NCI-H446 (cell line): ENCODE measurements at regions not wholly inside any gene's neighbourhood (a gene's known extent, or its start where the extent isn't known, plus 50 kb on each side); places are given as distances from the start of the nearest gene placed in this dataset.
"Not testable (repeated sequence)": the region's sequence is repeated elsewhere in the genome, so short reads cannot be mapped to it uniquely, and the experiment has no call there.

ENCODE experiments used
- DNase-seq, 2 experiments: peaks; one replicate each; lab custom pipeline; 2025; lab: John Stamatoyannopoulos, UW

DNA sequence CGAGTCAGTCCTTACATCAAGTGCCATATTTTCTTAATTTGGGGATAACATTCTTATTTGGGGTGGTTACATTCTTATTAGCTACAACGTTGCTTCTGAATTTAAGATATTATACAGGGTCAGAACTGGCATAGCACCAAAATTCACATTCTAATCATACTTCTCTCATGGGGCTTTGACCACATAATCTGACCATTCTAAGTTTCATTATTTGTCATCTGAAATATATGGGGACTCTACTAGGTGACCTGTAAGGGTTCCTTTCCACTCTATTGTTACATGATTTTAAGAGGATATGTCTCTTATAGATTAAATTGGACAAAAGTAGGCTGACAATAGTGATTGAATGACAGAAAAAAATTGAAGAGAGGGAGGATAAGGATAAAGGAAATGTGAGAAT lies 536.5 kb downstream of the KCTD12 start:
- no peak for DNase-seq

DNA sequence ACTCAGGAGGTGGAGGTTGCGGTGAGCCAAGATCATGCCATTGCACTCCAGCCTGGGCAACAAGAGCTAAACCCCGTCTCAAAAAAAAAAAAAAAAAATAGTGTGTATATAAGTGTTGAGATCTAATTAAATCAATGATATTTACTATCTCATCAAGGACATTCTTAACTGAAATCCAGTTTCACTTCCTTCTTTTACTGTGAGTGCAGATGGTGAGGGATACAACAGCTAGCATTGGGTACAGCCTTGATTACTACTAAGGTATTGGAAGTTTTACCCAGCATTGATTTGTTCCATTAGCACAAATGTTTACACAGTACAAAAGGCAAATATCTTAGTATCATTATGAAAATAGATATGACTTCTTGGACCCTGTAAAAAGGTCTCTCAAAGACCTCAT lies 546.6 kb downstream of the KCTD12 start:
- DNase-seq, result no peak

DNA sequence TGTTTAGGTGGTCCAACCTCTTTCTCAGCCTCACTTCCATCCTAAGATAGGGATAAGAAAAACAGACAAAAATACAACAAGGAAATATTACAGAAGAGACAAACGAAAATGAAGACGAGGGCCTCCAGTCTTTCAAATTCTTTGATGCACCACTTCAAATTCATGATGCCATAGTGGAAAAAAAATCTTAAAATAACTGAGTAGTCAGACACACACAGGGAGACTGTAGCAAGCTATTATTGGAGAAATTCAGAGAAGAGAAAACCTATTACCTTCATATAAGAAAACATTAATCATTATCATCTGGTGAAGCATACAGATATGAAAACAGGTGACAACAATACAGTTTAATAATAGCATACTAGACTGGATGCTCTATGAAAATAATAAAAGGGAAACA lies 548.2 kb downstream of the KCTD12 start:
- DNase-seq, result no peak

DNA sequence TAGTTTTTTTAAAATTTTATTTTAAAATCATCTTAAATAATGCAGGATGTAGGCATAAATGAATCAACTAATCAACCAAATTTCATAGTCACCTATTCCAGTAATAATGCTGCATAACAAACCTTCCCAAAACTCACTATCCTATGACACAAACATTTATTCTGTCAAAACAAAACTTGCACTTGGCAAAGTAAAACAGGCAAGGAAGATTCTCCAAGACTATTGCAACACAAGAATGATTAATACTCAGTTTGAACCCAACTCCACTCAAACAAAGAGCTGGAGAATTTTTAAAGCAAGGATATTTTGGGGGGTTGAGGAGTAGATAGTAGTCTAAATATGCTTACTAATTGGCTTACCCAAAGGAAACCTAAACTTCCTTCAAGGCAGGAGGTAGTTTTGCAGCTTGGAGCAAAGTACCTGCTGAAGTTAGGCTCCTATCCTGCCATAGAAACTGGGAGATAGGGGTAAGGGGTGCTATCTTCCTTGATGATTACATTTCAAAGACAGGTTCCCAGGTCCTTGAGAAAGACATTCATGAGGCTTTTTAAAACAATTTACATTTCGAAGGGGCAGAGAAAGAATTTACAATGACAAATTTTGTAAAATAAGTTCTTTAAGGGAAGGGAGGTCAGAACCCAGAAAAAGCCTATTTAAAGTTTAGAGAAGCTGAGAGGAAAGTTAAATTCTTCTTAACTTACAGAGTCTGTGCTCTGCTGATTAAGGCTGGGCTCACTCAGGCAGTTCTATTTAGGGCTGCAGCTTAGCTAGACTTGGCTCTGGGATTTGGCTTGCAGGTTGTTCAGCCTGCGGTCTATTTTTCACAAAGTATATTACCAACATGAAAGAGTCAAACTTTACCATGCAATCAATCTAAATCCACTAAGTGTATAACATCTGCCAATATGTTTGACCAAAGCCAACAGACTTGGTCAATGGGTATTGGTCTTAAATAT lies 549.0 kb downstream of the KCTD12 start:
- no peak for DNase-seq

DNA sequence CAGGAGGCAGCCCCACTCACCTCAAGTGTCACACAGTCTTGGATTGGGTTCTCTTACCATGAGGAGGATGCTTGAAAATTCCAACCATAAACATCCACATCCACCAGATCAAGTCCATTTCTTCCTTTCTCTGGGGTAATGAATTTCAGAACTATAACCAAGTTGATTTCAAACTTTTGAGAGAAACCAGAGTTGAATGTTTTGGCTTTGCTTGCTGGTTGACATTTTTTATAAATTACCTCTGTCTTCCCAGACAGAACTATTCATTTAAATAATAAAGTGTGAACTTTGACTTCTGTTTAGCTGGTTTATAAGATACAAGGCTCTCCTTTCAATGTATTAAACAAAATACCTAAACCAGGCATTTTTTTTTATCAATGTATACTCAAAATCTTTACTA lies 550.7 kb downstream of the KCTD12 start:
- no peak for DNase-seq

DNA sequence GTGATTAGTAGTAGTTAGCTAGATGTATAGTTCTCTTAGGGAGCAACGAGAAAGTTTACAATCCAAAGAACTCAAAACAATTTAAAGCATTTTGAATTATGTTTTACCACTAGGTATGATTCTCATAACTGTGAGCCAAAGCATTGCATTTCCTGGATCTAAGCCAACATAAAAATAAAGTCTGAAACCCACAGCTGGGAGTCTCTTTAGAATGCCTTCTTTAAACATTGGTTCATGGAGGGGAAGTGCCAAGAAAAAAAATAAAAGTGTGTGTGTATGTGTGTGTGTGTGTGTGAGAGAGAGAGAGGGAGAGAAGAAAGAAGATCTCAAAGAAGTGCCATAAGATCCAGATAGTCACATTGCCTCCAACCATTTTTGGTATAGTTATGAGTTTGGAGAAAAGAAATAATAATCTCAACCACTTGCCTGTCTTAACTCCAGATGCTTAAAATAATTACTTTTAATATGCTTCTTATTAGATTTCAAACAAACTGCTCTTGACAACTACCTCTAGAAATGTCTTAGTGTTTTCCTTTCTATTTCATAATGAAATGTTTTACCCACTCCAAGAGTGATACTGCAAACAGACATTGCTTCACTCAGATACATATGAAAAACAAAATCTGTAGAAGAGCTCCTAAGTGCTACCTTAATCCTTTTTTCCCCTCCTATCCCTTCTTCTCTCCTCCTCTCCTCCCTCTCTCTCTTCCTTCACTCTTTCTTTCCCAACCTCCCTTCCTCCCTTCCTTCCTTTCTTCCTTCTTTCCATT lies 554.1 kb downstream of the KCTD12 start:
- peak in 1 of 2 experiments; percentile 0 for DNase-seq

DNA sequence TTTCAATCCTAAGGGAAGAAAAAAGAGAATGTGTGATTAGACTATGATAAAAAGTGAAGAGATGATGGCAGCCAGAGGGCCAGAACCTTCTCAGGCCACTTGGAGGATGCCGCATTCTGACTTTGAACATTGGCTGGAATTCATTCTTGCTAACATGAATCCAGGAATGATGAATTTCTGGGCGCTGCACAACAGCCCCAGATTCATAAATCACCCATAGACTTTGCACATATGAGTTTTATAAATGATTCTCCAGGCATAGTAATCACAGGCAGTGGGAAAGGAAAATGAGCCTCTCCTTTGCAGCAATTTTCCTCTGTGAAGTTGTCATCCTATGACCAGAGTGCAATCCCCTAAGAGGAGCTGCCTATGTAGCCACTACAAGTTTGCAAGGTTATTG lies 555.4 kb downstream of the KCTD12 start:
- no peak for DNase-seq

DNA sequence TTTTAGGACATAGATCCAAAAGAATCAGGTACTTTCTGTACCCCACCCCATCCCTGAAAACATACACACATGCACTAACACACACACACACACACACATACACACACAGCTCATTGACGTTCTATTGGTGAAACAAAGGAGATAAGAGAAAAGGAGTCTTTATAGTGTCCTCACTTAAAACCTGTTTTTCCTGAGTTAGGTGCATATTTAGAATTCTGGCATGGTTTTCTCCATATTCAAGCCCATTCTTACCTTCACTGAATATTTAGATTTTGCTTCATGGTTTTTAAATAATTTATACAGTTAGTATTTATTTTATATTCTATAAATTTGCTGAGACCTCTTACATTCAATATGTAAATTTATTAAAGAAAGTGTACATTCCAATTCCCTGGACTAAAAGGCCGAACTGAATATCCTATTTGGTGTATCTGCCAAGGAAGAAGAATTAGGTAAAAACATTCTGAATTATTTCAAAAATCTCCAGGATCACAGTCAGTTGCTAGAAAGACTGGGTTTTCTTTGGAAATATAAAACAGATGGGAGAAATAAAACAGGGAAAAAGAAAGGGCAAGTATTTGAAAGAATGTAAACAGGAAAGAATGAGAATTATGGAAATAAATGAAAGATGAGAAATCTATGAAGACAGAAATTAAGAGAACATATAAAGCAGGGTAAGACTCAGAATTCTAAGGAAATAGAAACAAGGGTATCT lies 556.2 kb downstream of the KCTD12 start:
- DNase-seq, result no peak

DNA sequence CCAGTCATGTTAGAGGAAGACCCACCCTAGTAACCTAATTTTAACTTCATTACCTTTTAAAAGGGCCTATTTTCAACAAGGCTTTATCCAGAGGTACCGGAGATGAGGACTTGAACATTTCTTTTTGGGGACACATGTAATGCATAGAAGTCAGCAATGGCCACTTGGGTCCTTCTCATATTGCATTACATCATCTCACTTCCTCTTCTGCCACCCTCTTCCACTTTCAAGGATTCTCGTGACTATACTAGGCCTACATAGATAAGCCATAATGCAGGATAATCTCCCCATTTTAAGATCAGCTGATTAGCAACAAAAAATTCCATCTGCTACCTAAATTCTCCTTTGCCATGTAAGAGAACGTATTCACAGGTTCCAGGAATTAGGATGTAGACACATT lies 557.2 kb downstream of the KCTD12 start:
- DNase-seq, result no peak

DNA sequence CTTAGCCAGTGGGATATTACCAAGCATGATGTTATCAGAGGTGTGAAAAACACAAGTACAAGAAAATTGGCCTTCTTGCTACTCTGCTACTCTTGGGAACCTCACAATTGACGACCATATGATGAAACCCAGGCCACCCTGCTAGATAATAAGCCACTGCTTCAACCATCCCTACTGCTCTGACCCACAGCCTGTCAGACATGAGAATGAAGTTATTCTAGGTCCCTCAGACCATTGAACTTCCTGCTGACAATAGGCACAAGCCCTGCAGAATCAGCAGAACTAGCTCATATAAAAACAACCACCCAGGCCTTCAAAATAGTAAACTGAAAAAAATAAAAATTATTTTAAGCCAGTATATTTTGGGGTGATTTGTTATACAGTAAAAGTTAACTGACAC lies 559.9 kb downstream of the KCTD12 start:
- no peak for DNase-seq

DNA sequence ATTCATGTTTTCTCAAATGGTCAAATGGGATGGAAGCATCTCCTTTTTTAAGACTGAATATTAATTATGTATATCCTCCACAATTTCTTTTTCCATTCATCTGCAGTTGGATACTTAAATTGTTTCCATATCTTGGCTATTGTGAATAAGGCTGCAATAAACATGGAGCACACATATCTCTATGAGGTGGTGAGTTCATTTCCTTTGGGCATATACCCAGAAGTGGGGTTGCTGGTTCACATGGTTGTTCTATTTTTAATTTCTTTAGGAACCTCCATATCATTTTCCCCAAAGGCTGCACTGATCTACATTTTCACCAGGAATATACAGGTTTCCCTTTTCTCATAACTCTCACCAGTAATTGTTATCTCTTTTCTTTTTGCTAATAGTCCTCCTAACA lies 566.3 kb downstream of the KCTD12 start:
- DNase-seq, result no peak

DNA sequence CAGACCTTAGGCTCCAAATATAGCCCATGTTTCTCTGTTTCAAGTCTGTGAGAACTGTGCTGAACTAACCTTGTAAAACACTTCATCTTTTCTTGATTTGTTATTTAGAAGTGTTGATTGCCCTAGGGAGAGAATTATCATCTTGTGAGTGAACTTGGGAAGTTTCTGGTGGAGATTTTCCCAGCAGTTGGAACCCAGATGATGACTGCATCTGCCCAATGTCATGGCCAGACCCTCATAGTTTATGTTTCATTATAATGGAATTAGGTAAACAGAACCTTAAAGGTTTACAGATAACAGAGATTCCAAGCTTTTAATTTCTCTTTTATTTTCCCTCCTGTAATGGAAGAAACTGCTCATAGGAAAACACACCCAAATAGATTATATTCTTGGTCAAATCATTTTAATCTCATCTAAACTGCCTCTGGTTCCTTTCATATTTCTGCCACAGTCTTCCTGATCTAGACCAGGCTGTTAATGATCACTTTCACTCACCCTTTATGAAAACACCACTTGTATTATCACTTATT lies 569.1 kb downstream of the KCTD12 start:
- no peak for DNase-seq

DNA sequence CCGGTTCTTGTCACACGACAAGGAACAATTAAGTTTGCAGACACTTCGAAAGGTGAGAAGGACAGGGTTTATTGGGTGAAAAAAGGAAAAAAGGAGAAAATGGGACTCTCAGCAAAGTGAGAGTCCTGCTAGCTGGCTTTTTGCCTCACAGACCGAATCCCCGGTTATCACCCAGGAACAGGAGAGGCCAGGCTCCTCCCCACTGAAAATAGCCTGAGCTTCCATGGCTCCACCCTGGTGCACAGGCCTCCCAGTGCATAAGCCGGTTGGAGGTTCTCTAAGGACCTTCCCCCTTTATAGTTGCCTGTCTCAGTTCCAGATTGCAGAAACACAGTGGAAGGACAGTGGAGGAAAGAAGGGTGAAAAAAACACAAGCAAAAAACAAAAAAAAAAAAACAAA lies 571.7 kb downstream of the KCTD12 start:
- DNase-seq, result no peak

DNA sequence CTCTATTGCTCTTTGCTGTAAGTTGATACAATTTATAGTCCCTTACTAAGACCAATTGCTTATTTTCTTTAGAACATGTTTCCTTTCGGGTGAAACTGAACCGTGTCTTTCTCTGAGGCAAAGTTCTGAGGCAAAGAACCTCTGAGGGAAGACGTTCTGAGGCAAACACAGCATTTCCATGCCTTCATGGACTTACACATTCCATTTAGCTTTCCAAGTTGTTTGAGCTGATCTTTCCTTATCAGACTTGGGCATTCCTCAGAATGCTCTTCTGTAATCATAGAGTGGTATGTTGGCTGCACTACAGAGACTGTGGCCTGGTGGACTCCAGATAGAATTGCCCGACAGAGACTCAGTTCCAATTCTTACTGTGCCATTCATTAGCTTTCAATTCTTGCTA lies 579.1 kb downstream of the KCTD12 start:
- DNase-seq, result no peak

DNA sequence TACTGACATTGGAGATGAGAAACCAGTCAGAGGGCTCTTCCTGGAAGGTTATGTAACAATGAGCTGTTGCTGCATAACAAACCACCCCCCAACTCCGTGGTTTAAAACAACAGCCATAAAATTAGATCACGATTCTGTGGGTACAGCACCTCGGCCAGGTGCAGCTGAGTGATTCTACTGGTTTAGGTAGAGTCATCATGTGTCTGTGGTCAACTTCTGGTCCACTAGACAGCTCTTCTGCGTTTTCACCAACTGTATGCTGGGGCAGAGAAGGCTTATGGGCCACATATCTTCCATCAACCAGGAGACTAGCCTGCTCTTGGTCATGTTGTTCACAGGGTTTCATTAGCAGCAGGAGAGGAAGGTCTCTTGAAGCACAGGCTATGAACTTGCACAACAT lies 585.5 kb downstream of the KCTD12 start:
- no peak for DNase-seq

DNA sequence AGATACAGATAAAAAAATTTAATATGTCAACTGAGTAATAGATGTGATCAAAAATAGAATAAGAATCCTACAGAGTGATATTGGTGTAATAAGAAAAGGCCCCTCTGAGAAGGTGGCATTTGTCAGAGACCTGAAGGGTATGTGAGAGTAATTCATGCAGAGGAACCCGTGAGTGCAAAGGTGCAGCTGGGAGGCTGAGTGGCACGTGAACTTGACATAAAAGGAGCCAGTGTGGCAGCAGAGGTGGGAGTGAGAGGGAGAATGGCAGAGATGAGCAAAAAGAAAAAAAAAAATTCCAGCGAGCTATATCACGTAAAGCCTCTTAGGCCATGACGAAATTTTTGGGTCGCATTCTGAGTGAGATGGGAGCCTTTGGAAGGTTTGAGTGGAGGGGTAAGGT lies 588.9 kb downstream of the KCTD12 start:
- DNase-seq, result no peak

DNA sequence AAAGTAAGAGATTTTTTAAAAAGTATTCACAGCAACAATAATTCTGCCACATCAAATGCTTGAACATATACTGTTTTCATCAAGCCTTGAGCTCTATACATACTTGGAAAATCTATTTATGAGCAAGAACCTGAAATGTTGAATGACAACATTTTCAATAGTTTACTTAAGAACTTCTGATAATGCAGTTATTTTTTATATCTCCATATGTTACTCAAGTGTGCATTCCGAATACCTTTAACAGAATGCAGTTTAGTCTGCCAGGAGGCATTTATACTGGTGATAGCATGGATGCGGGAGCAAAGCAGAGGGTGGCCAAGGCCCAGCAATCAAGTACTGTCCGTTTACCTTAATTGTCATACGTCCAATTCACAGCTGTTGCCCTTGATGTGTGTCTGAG lies 589.5 kb downstream of the KCTD12 start:
- no peak for DNase-seq

DNA sequence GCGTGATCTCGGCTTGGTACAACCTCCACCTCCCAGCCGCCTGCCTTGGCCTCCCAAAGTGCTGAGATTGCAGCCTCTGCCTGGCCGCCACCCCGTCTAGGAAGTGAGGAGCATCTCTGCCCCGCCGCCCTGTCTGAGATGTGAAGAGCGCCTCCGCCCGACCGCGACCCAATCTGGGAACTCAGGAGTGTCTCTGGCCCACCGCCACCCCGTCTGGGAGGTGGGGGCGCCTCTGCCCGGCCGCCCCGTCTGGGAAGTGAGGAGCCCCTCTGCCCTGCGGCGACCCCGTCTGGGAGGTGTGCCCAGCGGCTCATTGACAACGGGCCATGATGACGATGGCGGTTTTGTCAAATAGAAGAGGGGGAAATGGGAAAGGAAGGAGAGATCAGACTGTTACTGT lies 591.2 kb downstream of the KCTD12 start:
- not testable (repeated sequence) for DNase-seq

DNA sequence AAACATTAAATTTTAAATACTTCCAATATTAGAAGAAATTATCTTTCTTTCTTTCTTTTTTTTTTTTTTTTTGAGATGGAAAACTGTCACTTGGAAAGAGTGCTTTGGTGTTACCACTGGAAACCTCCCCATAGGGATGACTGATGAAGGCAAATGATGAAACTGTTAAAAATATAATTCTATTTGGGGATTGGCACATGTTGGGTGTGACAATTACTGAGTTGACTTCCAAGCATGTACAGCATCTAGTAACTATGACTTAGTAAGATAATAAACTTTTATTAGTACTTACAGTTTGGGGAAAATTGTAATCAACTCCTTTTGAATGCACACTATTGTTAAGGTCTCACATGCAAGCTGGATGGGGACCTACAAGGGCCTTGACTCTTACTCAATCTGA lies 592.5 kb downstream of the KCTD12 start:
- no peak for DNase-seq

DNA sequence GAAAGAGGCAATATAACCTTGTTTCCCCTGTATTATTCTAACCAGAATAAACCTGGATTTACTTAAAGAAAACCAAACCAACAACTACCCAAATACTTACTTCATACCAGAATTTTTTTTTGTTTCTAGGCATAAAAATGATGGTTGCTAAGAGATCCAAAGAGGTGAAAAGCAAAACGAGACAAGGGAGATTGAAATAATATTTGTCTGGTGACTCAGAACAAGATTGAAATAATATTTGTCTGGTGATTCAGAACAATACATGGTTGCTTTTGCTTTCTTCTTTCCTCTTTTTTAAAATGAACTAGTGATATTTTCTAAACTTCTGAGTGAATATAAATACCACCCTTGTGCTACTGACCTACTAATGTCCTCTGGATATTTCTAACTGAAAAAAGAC lies 592.9 kb downstream of the KCTD12 start:
- DNase-seq, result no peak

DNA sequence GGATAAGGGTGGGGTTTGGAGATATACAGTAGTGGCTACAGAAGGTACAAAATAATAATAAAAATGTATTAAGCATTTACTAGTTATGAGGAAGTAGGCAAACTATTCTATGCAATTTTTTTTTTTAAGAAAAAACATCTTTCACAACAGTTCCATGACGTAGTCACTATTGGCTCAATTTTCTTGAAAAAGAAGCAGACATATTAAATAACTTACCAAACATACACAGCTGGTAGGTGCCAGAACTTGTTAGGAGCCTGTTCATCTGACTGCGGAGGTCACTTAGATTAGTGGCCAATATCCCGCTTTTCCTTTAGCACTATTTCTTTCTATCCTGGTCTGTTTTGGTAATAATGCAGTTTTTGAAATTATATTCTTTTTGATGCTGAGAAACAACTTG lies 593.5 kb downstream of the KCTD12 start:
- no peak for DNase-seq

DNA sequence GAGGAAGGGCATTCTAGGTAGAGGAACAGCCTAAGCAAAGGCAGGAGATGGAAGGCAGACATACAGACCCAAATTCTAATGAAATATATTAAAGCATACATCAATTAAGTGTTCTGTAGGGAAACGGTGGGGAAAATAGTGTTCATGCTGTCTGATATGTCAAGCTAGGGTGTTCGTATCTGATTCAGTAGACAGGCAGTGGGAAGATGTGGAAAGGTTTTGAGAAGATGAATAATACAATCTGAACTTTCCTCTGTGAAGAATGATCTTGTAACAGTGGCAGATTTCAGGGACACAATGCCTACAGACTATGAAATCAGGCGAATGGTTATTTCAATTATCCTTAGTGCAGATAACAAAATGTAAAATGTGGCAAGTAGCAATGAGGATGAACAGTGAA lies 594.2 kb downstream of the KCTD12 start:
- DNase-seq, result no peak
